COR-L47 (cell line): ENCODE measurements at regions not wholly inside any gene's neighbourhood (a gene's known extent, or its start where the extent isn't known, plus 50 kb on each side); places are given as distances from the start of the nearest gene placed in this dataset.
"Not testable (repeated sequence)": the region's sequence is repeated elsewhere in the genome, so short reads cannot be mapped to it uniquely, and the experiment has no call there.

ENCODE experiments used
- DNase-seq: peaks from one replicate; lab custom pipeline; 2025; lab: John Stamatoyannopoulos, UW

- DNase-seq: peak; percentile 64
Observed at GRCh38 chr2:180695586-180696401, 284.6 kb upstream of the UBE2E3 start.

GRCh38 chr2:180694445-180695421 is 285.7 kb upstream of the UBE2E3 start:
- no peak for DNase-seq

GRCh38 chr2:180692322-180692721 is 288.1 kb upstream of the UBE2E3 start:
- DNase-seq: no peak

- DNase-seq: not testable (repeated sequence)
Observed at GRCh38 chr2:180691855-180692223, 288.6 kb upstream of the UBE2E3 start.

GRCh38 chr2:180691186-180691854 is 289.1 kb upstream of the UBE2E3 start:
- not testable (repeated sequence) for DNase-seq

- DNase-seq: no peak
Observed at GRCh38 chr2:180690611-180691010, 289.8 kb upstream of the UBE2E3 start.

- DNase-seq: no peak
Observed at GRCh38 chr2:180682871-180683270, 297.5 kb upstream of the UBE2E3 start.

GRCh38 chr2:180679693-180680092 is 300.7 kb upstream of the UBE2E3 start:
- DNase-seq: peak; percentile 41

GRCh38 chr2:180678625-180678972 is 301.8 kb upstream of the UBE2E3 start:
- no peak for DNase-seq

GRCh38 chr2:180677930-180678624 is 302.3 kb upstream of the UBE2E3 start:
- no peak for DNase-seq

GRCh38 chr2:180677200-180677599 is 303.2 kb upstream of the UBE2E3 start:
- no peak for DNase-seq

- DNase-seq: no peak
Observed at GRCh38 chr2:180676520-180677025, 303.8 kb upstream of the UBE2E3 start.

GRCh38 chr2:180675170-180675569 is 305.2 kb upstream of the UBE2E3 start:
- peak; percentile 74 for DNase-seq

GRCh38 chr2:180672377-180672776 is 308.0 kb upstream of the UBE2E3 start:
- no peak for DNase-seq

- no peak for DNase-seq
Observed at GRCh38 chr2:180670302-180671003, 310.0 kb upstream of the UBE2E3 start.

- peak; percentile 50 for DNase-seq
Observed at GRCh38 chr2:180669016-180669415, 311.4 kb upstream of the UBE2E3 start.

GRCh38 chr2:180664507-180664906 is 315.9 kb upstream of the UBE2E3 start:
- DNase-seq: no peak

GRCh38 chr2:180662941-180663471 is 317.4 kb upstream of the UBE2E3 start:
- DNase-seq: no peak

- no peak for DNase-seq
Observed at GRCh38 chr2:180662521-180662920, 317.9 kb upstream of the UBE2E3 start.

- DNase-seq: no peak
Observed at GRCh38 chr2:180661686-180662030, 318.7 kb upstream of the UBE2E3 start.
